Endothelial cell (in vitro differentiated cells): ENCODE measurements at regions not wholly inside any gene's neighbourhood (a gene's known extent, or its start where the extent isn't known, plus 50 kb on each side); places are given as distances from the start of the nearest gene placed in this dataset. TPM values are rescaled to one million over a fixed set of nuclear protein-coding genes. Genes with fewer than 3 reads are reported as not detected.

Experiments used
- DNase-seq: peaks from one replicate; pipeline ENCODE4 v3.0.0; 2021; ENCODE audit warnings: low spot score
- H3K27ac Mint-ChIP-seq: one replicate; pipeline ENCODE4 v1.8.0; 2021; ENCODE audit warnings: mixed read lengths, inconsistent platforms; ENCODE audit not compliant: unreplicated experiment
- H3K27me3 Mint-ChIP-seq: one replicate; pipeline ENCODE4 v1.8.0; 2021; ENCODE audit warnings: mild to moderate bottlenecking, moderate library complexity, mixed read lengths, inconsistent platforms; ENCODE audit not compliant: unreplicated experiment
- H3K36me3 Mint-ChIP-seq: one replicate; pipeline ENCODE4 v1.8.0; 2021; ENCODE audit warnings: mild to moderate bottlenecking, low read depth, mixed read lengths, inconsistent platforms; ENCODE audit not compliant: unreplicated experiment
- H3K4me1 Mint-ChIP-seq: one replicate; pipeline ENCODE4 v1.8.0; 2021; ENCODE audit warnings: mild to moderate bottlenecking, mixed read lengths, inconsistent platforms; ENCODE audit not compliant: unreplicated experiment
- H3K4me3 Mint-ChIP-seq: one replicate; pipeline ENCODE4 v1.8.0; 2021; ENCODE audit warnings: mild to moderate bottlenecking, mixed read lengths, inconsistent platforms; ENCODE audit not compliant: unreplicated experiment
- H3K9me3 Mint-ChIP-seq: one replicate; pipeline ENCODE4 v1.8.0; 2021; ENCODE audit warnings: mixed read lengths, inconsistent platforms; ENCODE audit not compliant: unreplicated experiment
- microRNA-seq: library from miRNA; unstranded; fragments of <30 nt; microRNA quantifications from one replicate; pipeline ENCODE4, GENCODE V29; 2020; ENCODE audit not compliant: unreplicated experiment
- TF ChIP-seq, protein P1 (sequence below): fragments of 200-600 bp; sonication (generic); IDR thresholded peaks from one replicate; pipeline ENCODE4 v1.5.0; 2021; ENCODE audit warnings: antibody characterized with exemption; ENCODE audit not compliant: unreplicated experiment

DNA sequence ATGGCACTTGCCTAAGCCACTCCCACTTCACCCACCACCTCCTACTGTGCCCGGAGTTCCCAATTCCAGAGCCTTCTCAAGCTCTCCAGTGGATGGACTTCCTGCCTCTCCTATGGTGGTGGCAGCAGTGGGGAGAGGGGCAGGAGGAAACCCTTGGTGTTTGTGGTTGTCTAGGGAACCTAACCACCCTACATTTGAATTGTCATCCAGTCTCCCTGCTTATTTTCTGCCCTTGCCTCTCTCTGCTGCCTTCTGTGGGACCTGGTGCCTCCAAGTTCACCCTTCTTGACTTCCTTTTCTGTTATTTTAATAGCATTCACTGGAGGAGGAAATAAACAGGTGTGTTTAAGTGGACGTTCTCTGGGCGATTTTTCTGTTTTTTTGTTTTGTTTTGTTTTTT, 50.0 kb upstream of the HPCAL1 start:
- no peaks in the 10 kb centered on the region for H3K4me1 Mint-ChIP-seq
- no peak overlapping the region for H3K27ac Mint-ChIP-seq
- TF ChIP-seq, protein P1, sequence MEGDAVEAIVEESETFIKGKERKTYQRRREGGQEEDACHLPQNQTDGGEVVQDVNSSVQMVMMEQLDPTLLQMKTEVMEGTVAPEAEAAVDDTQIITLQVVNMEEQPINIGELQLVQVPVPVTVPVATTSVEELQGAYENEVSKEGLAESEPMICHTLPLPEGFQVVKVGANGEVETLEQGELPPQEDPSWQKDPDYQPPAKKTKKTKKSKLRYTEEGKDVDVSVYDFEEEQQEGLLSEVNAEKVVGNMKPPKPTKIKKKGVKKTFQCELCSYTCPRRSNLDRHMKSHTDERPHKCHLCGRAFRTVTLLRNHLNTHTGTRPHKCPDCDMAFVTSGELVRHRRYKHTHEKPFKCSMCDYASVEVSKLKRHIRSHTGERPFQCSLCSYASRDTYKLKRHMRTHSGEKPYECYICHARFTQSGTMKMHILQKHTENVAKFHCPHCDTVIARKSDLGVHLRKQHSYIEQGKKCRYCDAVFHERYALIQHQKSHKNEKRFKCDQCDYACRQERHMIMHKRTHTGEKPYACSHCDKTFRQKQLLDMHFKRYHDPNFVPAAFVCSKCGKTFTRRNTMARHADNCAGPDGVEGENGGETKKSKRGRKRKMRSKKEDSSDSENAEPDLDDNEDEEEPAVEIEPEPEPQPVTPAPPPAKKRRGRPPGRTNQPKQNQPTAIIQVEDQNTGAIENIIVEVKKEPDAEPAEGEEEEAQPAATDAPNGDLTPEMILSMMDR, result no peak
- H3K36me3 Mint-ChIP-seq, result no peaks in the 10 kb centered on the region
- peaks cover 3% of the 10 kb centered on the region for H3K27me3 Mint-ChIP-seq
- no peak for DNase-seq
- no peaks in the 10 kb centered on the region for H3K9me3 Mint-ChIP-seq
- H3K4me3 Mint-ChIP-seq, result no peak overlapping the region

Small RNA genes lying in the stretch of these regions (microRNA-seq; reads per million reads assigned to microRNA genes)
- not detected for gene MIR4261
